GM21381 (cell line): ENCODE measurements at regions not wholly inside any gene's neighbourhood (a gene's known extent, or its start where the extent isn't known, plus 50 kb on each side); places are given as distances from the start of the nearest gene placed in this dataset.
A peak's percentile ranks its signal among the peaks of the same experiment; 100 is the strongest.

ENCODE experiments used
- ATAC-seq: cut with Tn5 transposase; IDR thresholded peaks from one replicate; pipeline ENCODE4 v1.9.1; 2021; ENCODE audit warnings: mild to moderate bottlenecking, moderate library complexity; ENCODE audit not compliant: unreplicated experiment

DNA sequence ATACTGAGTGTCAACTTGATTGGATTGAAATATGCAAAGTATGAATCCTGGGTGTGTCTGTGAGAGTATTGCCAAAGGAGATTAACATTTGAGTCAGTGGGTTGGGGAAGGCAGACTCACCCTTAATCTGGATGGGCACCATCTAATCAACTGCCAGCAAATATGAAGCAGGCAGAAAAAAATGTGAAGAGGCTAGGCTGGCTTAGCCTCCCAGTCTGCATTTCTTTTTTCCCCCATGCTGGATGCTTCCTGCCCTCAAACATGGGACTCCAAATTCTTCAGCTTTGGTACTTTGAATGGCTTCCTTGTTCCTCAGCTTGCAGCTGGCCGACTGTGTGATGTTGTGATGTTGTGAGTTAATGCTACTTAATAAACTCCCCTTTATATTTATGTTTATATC, 577.4 kb downstream of the CPS1 start:
- ATAC-seq: no peak

DNA sequence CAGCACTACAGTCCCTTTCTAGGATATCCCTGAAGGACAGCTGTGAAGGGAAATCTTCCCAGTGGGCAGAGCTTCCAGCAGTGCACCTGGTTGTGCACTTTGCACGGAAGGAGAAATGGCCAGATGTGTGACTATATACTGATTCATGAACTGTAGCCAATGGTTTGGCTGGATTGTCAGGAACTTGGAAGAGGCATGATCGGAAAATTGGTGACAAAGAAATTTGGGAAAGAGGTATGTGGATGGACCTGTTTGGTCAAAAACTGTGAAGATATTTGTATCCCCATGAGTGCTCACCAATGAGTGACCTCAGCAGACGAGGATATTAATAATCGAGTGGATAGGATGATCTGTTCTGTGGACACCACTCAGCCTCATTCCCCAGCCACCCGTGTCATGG, 582.2 kb downstream of the CPS1 start:
- ATAC-seq: no peak

DNA sequence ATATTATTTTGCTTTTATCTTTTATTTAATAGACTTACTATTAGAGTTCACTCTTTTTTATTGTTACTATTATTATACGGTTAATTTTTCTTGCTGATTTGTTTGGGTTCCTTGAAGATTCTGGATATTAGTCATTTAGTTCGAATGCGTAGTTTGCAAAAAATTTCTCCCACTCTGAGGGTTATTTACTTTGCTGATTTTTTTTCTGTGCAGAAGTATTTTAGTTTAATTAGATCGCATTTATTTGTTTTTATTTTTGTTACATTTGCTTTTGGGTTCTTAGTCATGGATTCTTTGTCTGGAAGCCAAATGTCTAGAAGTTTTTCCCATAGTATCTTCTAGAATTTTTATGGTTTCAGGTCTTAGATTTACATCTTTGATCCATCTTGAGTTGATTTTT, 585.2 kb downstream of the CPS1 start:
- ATAC-seq: no peak

DNA sequence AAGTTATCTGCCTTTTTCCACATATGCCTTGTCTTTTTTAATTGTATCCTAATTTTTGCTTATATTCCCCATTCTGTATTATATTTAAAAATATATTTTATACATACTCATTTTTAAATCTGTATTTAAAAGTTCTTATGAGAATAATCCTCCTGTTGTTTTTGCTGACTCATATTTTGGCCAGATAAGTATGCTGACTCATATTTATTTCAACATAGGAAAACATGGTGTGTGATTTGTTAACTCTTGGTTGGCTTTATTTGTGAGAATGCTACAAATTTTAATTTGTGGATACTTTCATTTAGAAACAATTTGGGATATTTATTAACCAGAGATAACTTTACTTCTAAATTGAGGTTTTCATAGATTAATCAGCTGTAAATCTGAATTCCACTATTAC, 587.7 kb downstream of the CPS1 start:
- no peak for ATAC-seq

DNA sequence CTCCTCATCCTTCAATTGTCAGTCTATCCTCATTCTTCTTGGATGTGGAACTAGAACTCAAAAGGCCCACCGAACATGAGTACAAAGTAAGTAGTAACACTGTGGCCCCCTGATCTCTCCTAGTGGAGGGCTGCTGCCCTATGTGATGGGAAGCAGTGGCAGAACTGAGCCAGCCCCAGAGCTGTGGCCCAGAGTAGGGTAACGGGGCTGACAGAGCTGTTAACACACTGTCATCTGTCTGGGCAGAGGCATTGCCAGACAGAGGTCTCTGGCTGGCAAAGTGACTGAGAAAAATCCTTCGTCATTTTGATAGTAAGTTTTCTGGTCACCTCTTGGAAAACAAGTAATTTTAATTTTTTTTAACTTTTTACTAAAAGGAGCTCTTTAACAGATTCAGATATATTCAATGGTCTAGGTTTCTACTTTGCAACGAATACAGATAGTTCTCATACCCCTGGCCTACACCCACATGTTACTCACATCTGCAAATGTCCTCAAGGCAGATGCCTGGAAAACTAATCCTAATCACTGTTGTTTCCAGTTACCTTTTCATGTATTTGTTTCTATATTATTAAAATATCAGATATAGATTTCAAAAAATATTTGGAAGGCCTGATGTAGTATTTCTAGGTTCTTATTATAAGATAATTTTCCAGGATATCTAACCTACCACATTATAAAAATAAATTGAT, 588.7 kb downstream of the CPS1 start:
- no peak for ATAC-seq

DNA sequence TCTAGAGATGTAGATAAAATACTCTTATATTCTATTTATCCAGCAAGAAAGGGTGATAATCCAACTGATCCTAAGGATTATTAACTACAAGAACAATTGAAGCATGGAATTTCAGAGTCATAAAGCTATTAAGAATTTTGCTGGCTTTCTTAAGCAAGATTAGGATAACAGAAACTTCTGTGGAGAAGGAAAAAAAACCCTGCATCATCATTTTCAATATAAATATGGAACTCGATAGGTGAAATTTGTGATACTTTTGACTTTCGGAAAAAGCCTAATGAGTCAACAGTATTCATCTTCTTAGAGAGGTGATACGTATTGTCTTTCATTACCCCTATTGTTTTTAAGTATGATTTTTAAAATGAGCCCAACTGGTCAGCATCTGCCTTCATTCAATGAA, 593.3 kb downstream of the CPS1 start:
- no peak for ATAC-seq

DNA sequence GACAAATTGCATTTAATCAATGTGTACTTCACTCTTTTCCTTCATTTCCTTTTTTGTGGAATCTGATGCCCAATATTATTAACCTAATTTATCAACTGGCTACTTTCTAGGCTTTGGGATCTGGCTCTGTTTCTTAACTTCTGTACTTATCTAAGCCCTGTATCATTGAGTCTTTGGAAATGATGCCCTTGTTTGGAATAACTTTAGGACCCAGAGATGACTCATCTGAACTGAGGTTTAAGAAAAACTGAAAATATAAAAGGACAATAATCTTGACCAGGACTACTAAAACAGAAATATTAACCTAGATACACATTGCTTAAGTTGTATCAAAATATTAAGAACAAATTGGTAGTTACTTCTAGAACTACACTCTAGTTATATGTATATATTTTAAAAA, 600.8 kb downstream of the CPS1 start:
- ATAC-seq: no peak

DNA sequence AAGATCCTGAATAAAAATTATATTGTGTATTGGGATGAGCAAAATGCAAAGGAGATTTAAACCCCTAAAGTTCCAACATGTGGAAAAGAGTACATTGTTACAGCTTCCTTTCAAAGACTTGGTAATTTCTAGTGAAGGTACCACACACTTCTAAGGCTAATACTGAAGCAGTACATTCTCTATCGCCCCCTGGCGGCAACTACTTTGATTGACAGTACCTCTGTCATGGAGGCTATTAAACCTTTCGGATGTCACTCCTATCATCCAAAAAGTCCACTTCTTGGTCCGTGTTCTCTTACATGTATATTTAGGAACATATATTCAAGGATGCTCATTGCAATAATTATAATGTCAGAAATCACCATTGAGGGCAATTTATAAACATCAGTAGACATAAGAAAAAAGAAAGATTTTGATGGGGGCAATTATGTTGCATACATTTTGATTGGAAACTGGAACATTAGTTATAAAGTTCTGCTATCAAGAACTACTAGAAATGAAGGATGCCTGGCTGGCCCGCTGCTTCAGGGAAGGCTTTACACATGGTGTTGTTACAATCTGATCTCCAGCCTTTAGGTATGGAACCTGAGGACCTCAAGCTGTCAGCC, 601.6 kb downstream of the CPS1 start:
- ATAC-seq: peak; percentile 98

DNA sequence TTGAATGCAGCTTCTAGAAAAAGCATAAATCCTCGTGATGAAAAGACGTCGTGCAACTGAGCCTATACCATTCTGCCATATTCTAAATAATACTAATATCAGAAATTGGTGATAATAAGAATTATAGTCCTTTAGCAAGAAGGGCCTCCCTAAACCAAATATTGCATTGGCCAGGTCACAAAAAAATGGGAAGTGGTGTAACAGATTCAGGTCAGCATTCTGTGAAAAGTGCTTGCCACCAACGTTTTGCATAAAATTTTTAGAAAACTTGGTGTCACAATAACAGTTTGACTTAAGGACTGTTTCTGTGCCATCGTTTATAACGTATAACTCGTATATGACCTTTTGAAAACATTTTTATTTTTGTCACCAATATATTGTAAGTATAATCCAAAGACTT, 603.6 kb downstream of the CPS1 start:
- no peak for ATAC-seq

DNA sequence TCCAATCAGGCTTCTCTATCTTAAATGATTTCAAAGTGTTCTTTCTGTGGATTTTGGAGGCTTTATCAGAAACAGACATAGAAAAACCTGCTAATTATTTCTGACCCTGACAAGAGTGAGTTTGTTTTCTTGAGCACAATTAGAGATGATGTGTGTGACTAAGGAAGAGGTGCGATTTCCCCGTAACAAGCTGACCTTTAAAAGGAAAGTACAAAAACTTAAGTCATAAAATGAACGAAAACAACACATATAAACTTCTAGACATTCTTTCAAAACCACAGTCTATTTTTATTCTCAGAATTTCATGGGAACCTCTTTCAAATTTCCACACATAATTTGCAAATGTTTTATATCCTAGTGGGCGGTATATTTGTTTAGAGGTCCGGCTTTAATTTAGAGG, 604.8 kb downstream of the CPS1 start:
- no peak for ATAC-seq

DNA sequence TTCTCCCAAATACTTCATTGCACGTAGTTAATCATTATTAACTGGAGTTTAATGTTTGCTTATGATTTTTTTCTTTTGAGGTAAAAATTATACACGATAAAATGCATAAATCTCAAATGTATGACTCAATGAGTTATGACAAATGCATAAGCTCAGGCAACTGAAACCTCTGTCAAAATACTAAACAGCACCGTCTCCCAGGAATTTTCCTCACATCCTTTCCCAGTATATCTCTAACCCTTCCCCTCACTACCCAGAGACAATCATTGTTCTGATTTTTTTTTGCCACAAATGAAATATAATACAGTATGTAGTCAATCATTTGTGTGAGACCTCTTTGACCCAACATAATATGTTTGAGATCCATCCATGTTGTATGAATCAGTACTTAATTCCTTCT, 606.5 kb downstream of the CPS1 start:
- ATAC-seq: no peak

DNA sequence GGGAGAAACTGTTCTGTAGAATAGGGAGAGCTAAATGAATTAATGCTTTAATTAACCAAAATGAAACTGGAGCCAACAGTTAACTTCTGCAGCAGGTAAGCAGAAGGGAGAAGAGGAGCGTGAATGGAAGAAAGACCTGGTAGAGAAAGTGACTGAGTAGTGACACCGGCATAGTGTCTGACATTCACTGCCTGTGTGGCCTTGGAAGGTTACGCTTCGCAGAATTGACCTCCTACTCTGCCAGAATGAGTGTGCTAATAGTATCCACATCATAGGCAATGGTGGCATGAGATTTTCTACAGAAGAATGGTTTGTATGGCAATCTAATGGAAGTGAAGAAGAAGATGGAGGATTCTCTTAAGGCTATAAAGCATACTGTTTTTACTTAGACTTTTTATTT, 614.4 kb downstream of the CPS1 start:
- no peak for ATAC-seq

DNA sequence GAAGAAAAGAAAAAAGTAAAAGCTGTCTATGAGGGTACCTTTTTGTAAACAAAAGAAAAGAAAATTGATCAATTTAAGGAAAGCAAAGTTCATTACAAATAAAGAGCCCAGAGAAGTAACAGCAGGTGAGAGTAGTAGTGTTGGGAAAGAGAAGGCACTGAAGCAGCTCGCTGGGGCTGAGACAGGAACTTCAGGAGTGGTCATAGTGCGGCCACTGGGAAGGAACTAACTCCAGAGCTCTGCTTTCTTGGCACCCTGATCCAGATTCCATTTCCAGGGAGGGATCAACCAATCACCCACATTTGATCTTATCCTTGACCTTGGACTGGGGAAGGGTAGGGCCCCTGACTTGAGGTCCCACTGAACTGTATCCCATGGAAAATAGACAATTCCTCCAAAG, 617.6 kb downstream of the CPS1 start:
- no peak for ATAC-seq

DNA sequence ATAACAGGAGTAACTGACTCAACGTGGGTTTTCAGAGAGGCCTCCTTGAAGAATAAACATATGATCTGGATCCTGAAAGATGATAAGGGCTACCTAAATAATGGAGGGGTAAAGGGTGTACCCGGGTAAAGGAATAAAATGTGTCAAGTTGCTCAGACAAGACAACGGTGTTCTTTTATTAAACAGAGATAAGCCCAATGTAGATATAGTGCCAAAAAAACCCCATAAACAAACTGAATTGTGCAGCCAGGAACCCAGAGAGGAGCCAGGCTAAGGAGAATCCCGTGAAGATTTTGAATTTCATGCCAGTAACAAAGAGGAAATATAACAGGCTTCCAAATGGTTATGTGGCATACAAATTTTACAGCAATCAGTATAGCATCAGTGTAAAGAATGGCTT, 618.2 kb downstream of the CPS1 start:
- no peak for ATAC-seq

DNA sequence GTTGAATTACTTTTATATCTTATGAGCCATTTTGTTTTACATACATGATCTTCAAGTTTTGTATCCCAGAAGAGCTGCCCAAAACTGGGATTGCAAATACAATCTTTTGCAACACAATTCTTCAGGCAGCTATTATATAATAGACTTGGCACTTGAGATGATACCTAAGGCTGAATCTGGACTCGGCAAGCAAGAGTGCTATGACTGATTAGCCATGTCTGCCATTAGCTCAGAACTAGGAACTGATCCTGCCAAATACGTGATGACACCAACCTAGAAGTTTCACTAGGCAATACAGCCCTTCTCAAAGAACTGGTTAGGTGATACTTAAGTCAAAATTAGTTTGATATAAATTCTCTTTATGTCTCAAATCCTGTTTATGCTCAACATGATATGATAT, 619.6 kb downstream of the CPS1 start:
- no peak for ATAC-seq

DNA sequence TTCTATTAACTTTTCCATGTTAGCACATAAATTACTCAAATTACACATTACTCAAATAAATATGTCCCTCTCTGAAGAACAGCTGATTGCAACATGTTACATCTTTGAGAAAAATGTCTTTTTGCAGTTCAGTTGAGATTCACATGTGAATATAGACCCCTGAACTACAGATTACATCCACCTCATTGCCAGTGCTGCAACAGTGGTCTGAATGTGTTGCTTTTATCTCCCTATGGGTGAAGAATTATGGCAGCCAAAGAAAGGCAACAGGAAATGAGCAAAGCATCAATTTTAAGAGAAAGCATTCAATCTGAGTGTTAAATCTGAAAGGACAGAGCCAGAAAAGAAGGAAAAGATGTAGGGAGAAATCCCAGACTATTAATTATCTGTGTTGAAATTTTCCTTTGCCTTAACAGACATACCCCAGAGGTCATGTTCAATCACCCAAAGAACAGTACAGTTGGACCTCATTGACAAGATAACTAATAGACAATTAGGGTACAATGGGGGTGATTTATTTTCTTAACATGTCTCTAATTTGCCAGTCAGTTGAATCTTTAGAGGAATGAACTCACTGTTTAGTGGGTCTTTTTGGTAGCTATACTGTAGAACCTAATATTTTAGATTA, 620.2 kb downstream of the CPS1 start:
- ATAC-seq: no peak

DNA sequence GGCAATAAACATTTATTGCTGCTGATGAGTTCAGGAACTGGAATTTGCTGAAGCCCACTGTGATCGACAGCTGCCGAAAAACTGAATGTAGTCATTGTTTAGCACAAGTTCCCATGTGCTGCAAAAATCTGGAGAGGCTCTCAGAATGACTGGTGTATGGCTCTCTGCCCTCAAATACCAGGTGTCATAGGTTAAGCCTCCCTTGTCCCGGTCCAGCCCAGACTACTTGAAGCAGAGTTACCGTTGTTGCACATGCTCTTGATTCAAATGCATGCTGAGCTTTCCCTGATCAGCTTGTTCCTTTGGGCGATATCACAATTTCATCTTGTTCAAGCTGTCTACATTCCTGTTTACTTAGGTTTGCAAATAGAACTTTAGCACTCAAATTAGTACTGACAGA, 625.2 kb downstream of the CPS1 start:
- no peak for ATAC-seq

DNA sequence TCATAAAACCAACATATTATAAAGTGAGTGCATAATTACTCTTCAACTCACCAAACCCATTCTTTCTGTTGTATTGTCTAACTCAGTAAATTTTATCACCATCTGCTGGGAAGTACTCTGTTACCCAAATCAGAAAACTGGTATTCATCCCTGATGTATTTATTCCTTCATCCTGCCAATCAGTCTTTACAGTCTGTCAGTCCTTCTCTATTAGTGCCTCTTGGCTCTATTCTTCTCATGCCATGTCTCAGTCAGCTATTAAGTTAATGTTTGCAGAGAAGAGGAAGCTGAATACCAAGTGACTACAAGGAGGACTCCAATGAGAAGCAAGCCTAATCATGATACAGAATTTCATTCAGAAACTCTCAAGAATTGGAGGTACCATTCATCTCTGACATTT, 631.2 kb downstream of the CPS1 start:
- no peak for ATAC-seq

DNA sequence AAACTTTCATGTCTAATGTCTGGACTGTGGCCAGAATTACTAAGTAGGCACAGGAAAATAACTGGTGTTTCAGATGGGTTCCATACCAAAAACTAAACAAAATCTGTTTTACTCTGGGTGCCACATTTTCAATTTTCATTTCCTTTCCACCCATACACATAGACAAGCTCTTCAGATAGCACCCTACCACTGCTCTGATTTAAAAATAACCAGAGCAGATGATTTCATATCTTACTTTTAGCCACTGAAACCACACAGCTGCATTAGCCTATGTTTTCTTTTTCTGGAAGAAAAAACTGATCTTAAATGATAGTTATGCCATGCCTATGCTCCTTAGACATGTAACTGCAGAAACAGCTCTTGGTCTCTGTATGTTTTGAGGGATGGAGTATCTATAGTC, 647.6 kb downstream of the CPS1 start:
- peak; percentile 77 for ATAC-seq

DNA sequence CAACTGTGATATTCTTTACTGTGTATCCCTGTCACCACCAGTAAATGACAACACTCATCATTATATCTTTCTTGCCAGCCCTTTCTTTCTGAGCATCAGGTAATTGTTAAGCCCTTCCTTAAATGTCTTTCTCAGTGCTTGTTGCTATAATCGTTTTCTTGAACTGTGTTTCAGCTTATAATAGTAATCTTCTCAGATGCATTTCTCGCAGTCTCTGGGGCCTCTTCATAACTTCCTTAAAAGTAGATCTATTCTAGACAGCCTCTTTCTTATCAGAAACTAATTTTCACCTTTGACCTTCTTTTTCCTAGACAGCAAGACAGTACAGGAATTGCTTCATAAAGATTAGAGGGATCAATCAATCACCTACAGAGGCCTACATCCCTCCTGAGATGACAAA, 648.1 kb downstream of the CPS1 start:
- ATAC-seq: peak; percentile 10

DNA sequence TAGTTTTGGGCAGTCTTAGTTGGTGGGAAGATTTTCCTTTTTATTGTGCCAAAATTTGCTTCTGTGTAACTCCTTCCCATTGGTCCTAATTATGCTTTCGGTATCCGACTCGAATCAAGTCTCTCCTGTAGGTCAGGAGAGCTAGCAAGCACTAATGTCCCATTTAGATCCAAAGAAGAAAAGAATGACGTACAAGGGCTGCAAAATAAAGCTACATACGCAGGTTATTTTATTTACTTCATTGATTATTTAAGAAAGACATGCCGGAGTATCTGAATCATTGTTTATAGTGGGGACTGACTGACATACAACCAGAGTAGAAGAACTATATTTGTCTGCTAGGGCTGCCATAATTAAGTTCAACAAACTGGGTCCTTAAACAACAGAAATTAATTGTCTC, 648.5 kb downstream of the CPS1 start:
- no peak for ATAC-seq

DNA sequence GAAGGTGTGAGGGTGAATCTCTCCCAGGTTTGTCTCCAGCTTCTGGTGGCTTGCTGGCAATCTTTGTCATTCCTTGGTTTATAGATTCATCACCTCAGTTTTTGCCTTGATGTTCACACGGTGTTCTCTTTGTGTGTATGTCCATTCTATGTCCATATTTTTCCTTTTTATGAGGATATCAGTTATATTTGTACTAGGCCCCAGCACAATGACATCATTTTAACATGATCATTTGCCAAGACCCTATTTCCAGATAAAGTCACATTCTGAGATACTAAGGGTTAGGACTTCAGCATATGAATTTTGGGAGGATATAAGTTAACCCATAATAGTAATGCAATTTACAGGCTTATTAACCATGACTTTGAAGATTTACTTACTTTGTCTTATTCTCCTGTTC, 649.0 kb downstream of the CPS1 start:
- no peak for ATAC-seq

DNA sequence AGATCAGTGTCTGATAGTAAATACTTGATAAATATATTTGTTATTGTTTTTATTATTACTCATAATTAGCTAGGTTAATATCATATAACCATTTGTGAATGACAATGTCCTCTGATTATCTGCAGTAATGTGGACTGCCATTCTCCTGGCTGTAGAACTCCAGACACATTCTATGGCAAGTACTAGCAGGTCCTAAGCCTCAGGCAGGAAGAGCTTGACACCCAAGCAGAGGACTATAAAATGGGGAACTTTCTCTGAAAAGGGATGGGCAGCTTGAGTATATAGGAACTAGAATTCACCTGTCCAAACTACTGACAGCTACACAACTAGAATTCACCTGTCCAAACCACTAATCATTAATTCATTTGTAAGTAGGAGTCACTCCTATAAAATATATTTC, 649.4 kb downstream of the CPS1 start:
- ATAC-seq: no peak
